ENCODE measurements at regions not wholly inside any gene's neighbourhood (a gene's known extent, or its start where the extent isn't known, plus 50 kb on each side); places are given as distances from the start of the nearest gene placed in this dataset.
A peak's percentile ranks its signal among the peaks of the same experiment; 100 is the strongest.
"Not testable (repeated sequence)": the region's sequence is repeated elsewhere in the genome, so short reads cannot be mapped to it uniquely, and the experiment has no call there.

- no peak for DNase-seq (ENCODE audit: low spot score)
Measured at GRCh38 chr2:11877764-11878163, 131.3 kb downstream of the LPIN1 start.

- DNase-seq (ENCODE audit: low spot score), result not testable (repeated sequence)
Measured at GRCh38 chr2:11885253-11885652, 138.8 kb downstream of the LPIN1 start.

- DNase-seq (ENCODE audit: low spot score), result not testable (repeated sequence)
Measured at GRCh38 chr2:11886899-11887298, 140.5 kb downstream of the LPIN1 start.

- no peak for DNase-seq (ENCODE audit: low spot score)
Measured at GRCh38 chr2:11889101-11889850, 142.8 kb downstream of the LPIN1 start.

- DNase-seq (ENCODE audit: low spot score), result no peak
Measured at GRCh38 chr2:11889854-11890253, 143.4 kb downstream of the LPIN1 start.

GRCh38 chr2:11891028-11891427 is 144.6 kb downstream of the LPIN1 start:
- no peak for DNase-seq (ENCODE audit: low spot score)

- DNase-seq (ENCODE audit: low spot score), result no peak
Measured at GRCh38 chr2:11891671-11892440, 145.4 kb downstream of the LPIN1 start.

GRCh38 chr2:11896386-11896785 is 150.0 kb downstream of the LPIN1 start:
- no peak for DNase-seq (ENCODE audit: low spot score)

- no peak for DNase-seq (ENCODE audit: low spot score)
Measured at GRCh38 chr2:11898576-11898975, 152.1 kb downstream of the LPIN1 start.

- no peak for DNase-seq (ENCODE audit: low spot score)
Measured at GRCh38 chr2:11899264-11899818, 152.9 kb downstream of the LPIN1 start.

GRCh38 chr2:11900891-11901290 is 154.5 kb downstream of the LPIN1 start:
- not testable (repeated sequence) for DNase-seq (ENCODE audit: low spot score)

- DNase-seq (ENCODE audit: low spot score), result no peak
Measured at GRCh38 chr2:11901351-11902069, 155.1 kb downstream of the LPIN1 start.

- DNase-seq (ENCODE audit: low spot score), result no peak
Measured at GRCh38 chr2:11903085-11903606, 156.7 kb downstream of the LPIN1 start.

- DNase-seq (ENCODE audit: low spot score), result peak; percentile 90
Measured at GRCh38 chr2:11904029-11904428, 157.6 kb downstream of the LPIN1 start.

- no peak for DNase-seq (ENCODE audit: low spot score)
Measured at GRCh38 chr2:11904941-11905340, 158.5 kb downstream of the LPIN1 start.

GRCh38 chr2:11907190-11907589 is 160.8 kb downstream of the LPIN1 start:
- DNase-seq (ENCODE audit: low spot score), result no peak

- DNase-seq (ENCODE audit: low spot score), result no peak
Measured at GRCh38 chr2:11910971-11911370, 164.5 kb downstream of the LPIN1 start.

- DNase-seq (ENCODE audit: low spot score), result no peak
Measured at GRCh38 chr2:11912980-11913379, 166.5 kb downstream of the LPIN1 start.

- no peak for DNase-seq (ENCODE audit: low spot score)
Measured at GRCh38 chr2:11914455-11914854, 168.0 kb downstream of the LPIN1 start.

GRCh38 chr2:11915650-11916049 is 169.2 kb downstream of the LPIN1 start:
- no peak for DNase-seq (ENCODE audit: low spot score)

- no peak for DNase-seq (ENCODE audit: low spot score)
Measured at GRCh38 chr2:11919953-11920352, 173.5 kb downstream of the LPIN1 start.

GRCh38 chr2:11920993-11921583 is 174.7 kb downstream of the LPIN1 start:
- DNase-seq (ENCODE audit: low spot score), result no peak

All from germinal center (tissue), 1 donor.